Type B pancreatic cell (in vitro differentiated cells): ENCODE measurements at regions not wholly inside any gene's neighbourhood (a gene's known extent, or its start where the extent isn't known, plus 50 kb on each side); places are given as distances from the start of the nearest gene placed in this dataset.
"Not testable (repeated sequence)": the region's sequence is repeated elsewhere in the genome, so short reads cannot be mapped to it uniquely, and the experiment has no call there.

ENCODE experiments used
- DNase-seq: peaks from one replicate; pipeline ENCODE4 v3.0.0; 2021; ENCODE audit warnings: mixed read lengths; ENCODE audit not compliant: unreplicated experiment; ENCODE audit errors: extremely low spot score
- H3K27ac Mint-ChIP-seq: 2 replicates; pipeline ENCODE4 v1.8.0; 2021; ENCODE audit warnings: mild to moderate bottlenecking, mixed read lengths
- H3K27me3 Mint-ChIP-seq: 2 replicates; pipeline ENCODE4 v1.8.0; 2021; ENCODE audit warnings: mixed read lengths
- H3K36me3 Mint-ChIP-seq: 2 replicates; pipeline ENCODE4 v1.8.0; 2021; ENCODE audit warnings: mixed read lengths
- H3K4me1 Mint-ChIP-seq: one replicate; pipeline ENCODE4 v1.8.0; 2021; ENCODE audit warnings: mixed read lengths; ENCODE audit not compliant: unreplicated experiment
- H3K4me3 Mint-ChIP-seq: 2 replicates; pipeline ENCODE4 v1.8.0; 2021; ENCODE audit warnings: mild to moderate bottlenecking, mixed read lengths
- H3K9me3 Mint-ChIP-seq: 2 replicates; pipeline ENCODE4 v1.8.0; 2021; ENCODE audit warnings: mixed read lengths
- TF ChIP-seq, protein P1 (sequence below): fragments of 200-600 bp; sonication (generic); conservative IDR thresholded peaks from 2 replicates; pipeline ENCODE4 v1.5.0; 2021; ENCODE audit warnings: antibody characterized with exemption, mild to moderate bottlenecking

DNA sequence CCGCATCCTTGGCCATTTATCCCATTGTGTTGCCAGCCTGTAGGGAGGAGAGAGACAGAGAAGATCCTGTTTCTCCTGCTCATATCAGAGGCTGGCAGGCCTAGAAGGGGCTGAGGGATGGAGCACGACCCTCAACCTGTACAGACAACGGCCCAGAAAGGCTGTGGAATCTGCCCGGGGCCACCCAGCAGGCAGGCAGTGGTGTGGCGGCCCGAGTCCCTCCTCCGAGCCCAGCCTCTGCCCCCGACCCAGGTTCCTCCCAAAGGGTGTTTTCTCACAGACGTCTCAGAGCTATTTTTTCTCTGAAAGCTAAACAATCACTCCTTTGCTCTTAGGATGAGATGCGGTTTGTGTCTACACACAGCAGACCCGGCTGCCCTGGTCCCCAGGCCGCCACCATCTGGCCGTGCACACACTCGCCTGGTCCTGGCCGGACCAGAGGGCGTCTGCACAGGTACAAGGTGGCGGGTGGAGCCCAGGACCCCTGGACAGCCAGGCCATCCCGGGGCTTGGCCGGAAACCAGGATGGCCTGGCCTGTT, 69.3 kb downstream of the FOXL3 start:
- Mint-ChIP-seq H3K27me3 (peaks cover 10% of the 10 kb centered on the region), H3K27ac (no peak overlapping the region), H3K9me3 (no peaks in the 10 kb centered on the region), H3K4me3 (no peak overlapping the region), H3K4me1 (peaks cover 30% of the 10 kb centered on the region), H3K36me3 (no peaks in the 10 kb centered on the region)
- TF ChIP-seq, protein P1, sequence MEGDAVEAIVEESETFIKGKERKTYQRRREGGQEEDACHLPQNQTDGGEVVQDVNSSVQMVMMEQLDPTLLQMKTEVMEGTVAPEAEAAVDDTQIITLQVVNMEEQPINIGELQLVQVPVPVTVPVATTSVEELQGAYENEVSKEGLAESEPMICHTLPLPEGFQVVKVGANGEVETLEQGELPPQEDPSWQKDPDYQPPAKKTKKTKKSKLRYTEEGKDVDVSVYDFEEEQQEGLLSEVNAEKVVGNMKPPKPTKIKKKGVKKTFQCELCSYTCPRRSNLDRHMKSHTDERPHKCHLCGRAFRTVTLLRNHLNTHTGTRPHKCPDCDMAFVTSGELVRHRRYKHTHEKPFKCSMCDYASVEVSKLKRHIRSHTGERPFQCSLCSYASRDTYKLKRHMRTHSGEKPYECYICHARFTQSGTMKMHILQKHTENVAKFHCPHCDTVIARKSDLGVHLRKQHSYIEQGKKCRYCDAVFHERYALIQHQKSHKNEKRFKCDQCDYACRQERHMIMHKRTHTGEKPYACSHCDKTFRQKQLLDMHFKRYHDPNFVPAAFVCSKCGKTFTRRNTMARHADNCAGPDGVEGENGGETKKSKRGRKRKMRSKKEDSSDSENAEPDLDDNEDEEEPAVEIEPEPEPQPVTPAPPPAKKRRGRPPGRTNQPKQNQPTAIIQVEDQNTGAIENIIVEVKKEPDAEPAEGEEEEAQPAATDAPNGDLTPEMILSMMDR: no peak
- DNase-seq: no peak

DNA sequence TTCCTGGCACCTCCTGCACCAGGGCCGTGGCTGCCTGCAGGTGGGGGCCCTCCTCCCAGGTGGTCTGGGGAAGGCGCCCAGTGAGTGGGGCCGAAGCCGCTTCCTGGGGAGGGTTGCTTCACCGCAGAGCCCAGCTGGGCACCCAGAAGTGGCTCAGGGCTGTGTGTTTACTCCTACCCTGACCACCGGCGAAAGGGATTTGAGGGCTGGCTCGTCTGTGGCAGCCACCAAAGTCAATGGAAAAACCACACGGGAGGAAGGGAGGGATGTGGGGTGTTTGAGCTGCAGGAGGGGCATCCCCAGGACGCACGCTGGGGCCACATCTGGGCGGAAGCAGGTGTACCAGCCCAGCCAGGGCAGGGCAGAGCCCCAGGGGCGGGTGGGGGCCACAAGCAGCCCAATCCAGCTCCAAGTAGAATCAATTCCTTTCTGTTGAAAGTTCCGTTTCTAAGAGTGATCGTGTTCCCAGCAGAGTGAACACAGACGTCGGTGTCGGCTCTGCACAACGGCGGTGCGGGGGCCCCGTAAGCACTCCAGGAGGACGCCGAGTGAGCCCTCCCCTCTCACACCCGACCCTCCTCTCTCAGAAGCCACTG, 69.9 kb downstream of the FOXL3 start:
- Mint-ChIP-seq H3K27ac (no peak overlapping the region), H3K36me3 (no peaks in the 10 kb centered on the region), H3K4me3 (no peak overlapping the region), H3K4me1 (peaks cover 30% of the 10 kb centered on the region), H3K9me3 (no peaks in the 10 kb centered on the region), H3K27me3 (peaks cover 10% of the 10 kb centered on the region)
- no peak for DNase-seq
- TF ChIP-seq, protein P1: no peak

DNA sequence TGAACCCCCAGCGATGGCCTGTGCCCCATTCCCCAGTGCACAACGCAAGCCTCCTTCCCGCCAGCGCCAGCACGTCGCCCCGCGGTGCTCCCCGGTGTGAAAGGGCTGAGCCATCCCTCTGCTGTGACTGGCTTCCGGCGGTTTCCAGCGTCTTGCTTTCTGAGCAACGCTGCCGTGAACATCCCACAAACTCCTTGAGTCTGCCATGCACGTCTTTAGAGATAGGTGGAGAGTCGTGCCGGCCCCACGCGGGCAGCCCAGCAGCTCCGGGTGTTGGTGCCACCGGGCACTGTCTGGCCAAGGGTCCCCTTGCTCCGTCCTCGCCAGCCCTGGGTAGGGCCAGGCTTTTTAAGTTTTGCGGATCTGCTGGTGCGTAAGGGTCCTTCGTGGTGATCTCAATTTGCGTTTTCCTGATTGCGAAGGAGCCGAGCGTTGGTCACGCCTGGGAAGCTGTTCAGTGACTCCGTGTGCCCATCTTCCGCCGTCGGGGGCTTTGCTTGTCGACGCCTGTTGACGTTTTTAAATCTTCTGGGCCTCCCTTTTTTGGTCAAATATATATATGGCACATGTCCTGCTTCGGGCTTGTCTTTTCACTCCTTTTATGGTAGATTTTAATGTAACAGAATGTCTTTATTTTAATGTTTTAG, 70.6 kb downstream of the FOXL3 start:
- TF ChIP-seq, protein P1: no peak
- no peaks in the 10 kb centered on the region for H3K36me3 Mint-ChIP-seq

DNA sequence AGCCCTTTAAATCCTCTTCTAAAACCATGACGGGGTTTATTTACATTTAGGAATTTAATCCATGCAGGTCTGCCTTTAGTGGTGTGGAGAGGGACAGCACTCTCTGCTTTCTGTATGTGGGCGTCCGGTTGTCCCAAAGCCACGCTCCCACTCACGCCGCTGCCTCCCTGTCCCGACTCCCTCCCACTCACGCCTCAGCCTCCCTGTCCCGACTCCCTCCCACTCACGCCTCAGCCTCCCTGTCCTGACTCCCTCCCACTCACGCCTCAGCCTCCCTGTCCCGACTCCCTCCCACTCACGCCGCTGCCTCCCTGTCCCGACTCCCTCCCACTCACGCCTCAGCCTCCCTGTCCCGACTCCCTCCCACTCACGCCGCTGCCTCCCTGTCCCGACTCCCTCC, 71.2 kb downstream of the FOXL3 start:
- H3K27me3 Mint-ChIP-seq: peaks cover 14% of the 10 kb centered on the region
- H3K36me3 Mint-ChIP-seq, H3K9me3 Mint-ChIP-seq, DNase-seq, H3K27ac Mint-ChIP-seq, H3K4me3 Mint-ChIP-seq: not testable (repeated sequence)
- H3K4me1 Mint-ChIP-seq: peaks cover 37% of the 10 kb centered on the region

More for the DNA sequence above, 70.6 kb downstream of the FOXL3 start:
- Mint-ChIP-seq H3K4me1 (peaks cover 31% of the 10 kb centered on the region), H3K9me3 (no peaks in the 10 kb centered on the region), H3K27me3 (peaks cover 10% of the 10 kb centered on the region), H3K27ac (no peak overlapping the region), H3K4me3 (no peak overlapping the region)
- no peak for DNase-seq

DNA sequence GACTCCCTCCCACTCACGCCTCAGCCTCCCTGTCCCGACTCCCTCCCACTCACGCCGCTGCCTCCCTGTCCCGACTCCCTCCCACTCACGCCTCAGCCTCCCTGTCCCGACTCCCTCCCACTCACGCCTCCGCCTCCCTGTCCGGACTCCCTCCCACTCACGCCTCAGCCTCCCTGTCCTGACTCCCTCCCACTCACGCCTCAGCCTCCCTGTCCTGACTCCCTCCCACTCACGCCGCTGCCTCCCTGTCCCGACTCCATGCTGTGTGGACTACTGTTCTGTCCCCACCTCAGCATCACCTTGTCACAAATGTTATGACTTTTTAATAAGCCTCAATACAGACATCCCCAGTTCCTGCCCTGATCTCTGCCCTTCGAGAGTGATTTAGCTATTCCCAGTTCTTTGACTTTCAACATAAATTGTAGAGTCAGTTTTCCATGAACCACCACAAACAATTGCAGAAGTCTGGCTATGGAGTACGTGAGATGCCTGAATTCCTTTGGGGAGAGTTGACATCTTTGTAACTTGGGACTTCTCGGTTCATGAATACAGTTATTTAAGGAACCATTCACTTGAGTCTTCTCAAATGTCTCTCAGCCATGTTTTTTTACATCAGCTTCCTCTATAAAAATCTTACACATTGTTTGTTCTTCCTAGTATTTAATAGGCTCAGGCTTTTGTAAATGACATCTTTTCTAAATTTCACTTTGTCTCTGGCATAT, 71.9 kb downstream of the FOXL3 start:
- no peak for DNase-seq
- H3K27me3 Mint-ChIP-seq: peaks cover 15% of the 10 kb centered on the region
- TF ChIP-seq, protein P1: no peak
- peak overlapping the region; percentile 14 for H3K27ac Mint-ChIP-seq
- H3K4me1 Mint-ChIP-seq: peaks cover 44% of the 10 kb centered on the region
- no peaks in the 10 kb centered on the region for H3K9me3 Mint-ChIP-seq
- no peak overlapping the region for H3K4me3 Mint-ChIP-seq
- H3K36me3 Mint-ChIP-seq: no peaks in the 10 kb centered on the region
